ENCODE measurements at regions not wholly inside any gene's neighbourhood (a gene's known extent, or its start where the extent isn't known, plus 50 kb on each side); places are given as distances from the start of the nearest gene placed in this dataset.

- TF ChIP-seq CTCF (IDR thresholded peaks at IDR 0.05) = no peak
- no peak for TF ChIP-seq POLR2A (IDR thresholded peaks at IDR 0.05)
These were observed 50.4 kb upstream of the ARX start for GRCh38 chrX:25066131-25066530.
